BLaER1 treated with 17β-estradiol and CSF1 and Interleukin-3, amounts not matched to agents 10 nM and 100 nM (cell line): ENCODE measurements at regions not wholly inside any gene's neighbourhood (a gene's known extent, or its start where the extent isn't known, plus 50 kb on each side); places are given as distances from the start of the nearest gene placed in this dataset.

Source experiments
- H3K27ac ChIP-seq, 11 experiments: shearing (Covaris generic); formaldehyde crosslinking; 2 replicates each; pipeline ENCODE4 v1.8.1; 2022
- H3K27me3 ChIP-seq, 11 experiments: shearing (Covaris generic); formaldehyde crosslinking; 2 replicates each; pipeline ENCODE4 v1.8.1; 2022
- H3K36me3 ChIP-seq, 11 experiments: shearing (Covaris generic); formaldehyde crosslinking; 2 replicates each; pipeline ENCODE4 v1.8.1; 2022
- H3K4me1 ChIP-seq, 10 experiments: shearing (Covaris generic); formaldehyde crosslinking; 2 replicates each; pipeline ENCODE4 v1.8.1; 2022
- H3K4me2 ChIP-seq, 11 experiments: shearing (Covaris generic); formaldehyde crosslinking; 2 replicates each; pipeline ENCODE4 v1.8.1; 2022
- H3K4me3 ChIP-seq, 10 experiments: shearing (Covaris generic); formaldehyde crosslinking; 2 replicates each; pipeline ENCODE4 v1.8.1; 2022
- H3K9ac ChIP-seq, 11 experiments: shearing (Covaris generic); formaldehyde crosslinking; 2 replicates each; pipeline ENCODE4 v1.8.1; 2022
- H3K9me3 ChIP-seq, 11 experiments: shearing (Covaris generic); formaldehyde crosslinking; replicated peaks in 1 of 11; 2 replicates each; pipeline ENCODE4 v1.8.1; 2022
- H4K20me1 ChIP-seq, 11 experiments: shearing (Covaris generic); formaldehyde crosslinking; 2 replicates each; pipeline ENCODE4 v1.8.1; 2022
- Cebpa-rat ChIP-seq, 11 experiments: shearing (Covaris generic); IDR thresholded peaks; 2 replicates each; pipeline ENCODE4 v1.8.1; 2022

GRCh38 chrX:14476205-14476604 is 53.1 kb upstream of the GLRA2 start:
- no peak overlapping the region for H3K9ac ChIP-seq
- H3K9me3 ChIP-seq = peaks cover 0 to 7% (median 0%) of the 10 kb centered on the region in 11 experiments; a peak in 3 of 22 replicates
- H3K4me3 ChIP-seq = no peak overlapping the region
- no peaks in the 10 kb centered on the region for H3K36me3 ChIP-seq
- H3K27me3 ChIP-seq = peaks cover 85 to 100% (median 100%) of the 10 kb centered on the region in 11 experiments
- no peak overlapping the region for H3K27ac ChIP-seq
- H3K4me1 ChIP-seq = no peaks in the 10 kb centered on the region
- no peak for TF ChIP-seq Cebpa-rat (IDR thresholded peaks at IDR 0.05)
- H4K20me1 ChIP-seq = peaks cover 0 to 9% (median 0%) of the 10 kb centered on the region in 11 experiments; a peak in 2 of 22 replicates
- H3K4me2 ChIP-seq = no peak overlapping the region

- no peaks in the 10 kb centered on the region for H3K36me3 ChIP-seq
- no peak overlapping the region for H3K9ac ChIP-seq
- H3K4me3 ChIP-seq = no peak overlapping the region
- H3K4me1 ChIP-seq = no peaks in the 10 kb centered on the region
- H3K27ac ChIP-seq = no peak overlapping the region
- no peak overlapping the region for H3K4me2 ChIP-seq
- H3K9me3 ChIP-seq = peaks cover 0 to 4% (median 0%) of the 10 kb centered on the region in 11 experiments; a peak in 1 of 22 replicates
- peaks cover 0 to 7% (median 0%) of the 10 kb centered on the region in 11 experiments; a peak in 3 of 22 replicates for H4K20me1 ChIP-seq
- peaks cover 71 to 93% (median 86%) of the 10 kb centered on the region in 11 experiments for H3K27me3 ChIP-seq
- TF ChIP-seq Cebpa-rat (IDR thresholded peaks at IDR 0.05) = no peak
These were observed 79.6 kb upstream of the GLRA2 start for GRCh38 chrX:14449773-14450172.

GRCh38 chrX:14448406-14448805 is 80.9 kb upstream of the GLRA2 start:
- no peak overlapping the region for H3K27ac ChIP-seq
- TF ChIP-seq Cebpa-rat (IDR thresholded peaks at IDR 0.05) = no peak
- H3K9ac ChIP-seq = no peak overlapping the region
- no peaks in the 10 kb centered on the region for H3K4me1 ChIP-seq
- H4K20me1 ChIP-seq = peaks cover 0 to 7% (median 0%) of the 10 kb centered on the region in 11 experiments; a peak in 3 of 22 replicates
- no peaks in the 10 kb centered on the region for H3K9me3 ChIP-seq
- no peak overlapping the region for H3K4me3 ChIP-seq
- H3K4me2 ChIP-seq = no peak overlapping the region
- no peaks in the 10 kb centered on the region for H3K36me3 ChIP-seq
- peaks cover 80 to 97% (median 93%) of the 10 kb centered on the region in 11 experiments for H3K27me3 ChIP-seq

GRCh38 chrX:14440106-14440505 is 89.2 kb upstream of the GLRA2 start:
- Histone ChIP-seq H3K27me3 (peaks cover 83 to 99% (median 97%) of the 10 kb centered on the region in 11 experiments), H3K9ac (no peak overlapping the region), H4K20me1 (no peaks in the 10 kb centered on the region), H3K27ac (no peak overlapping the region), H3K36me3 (no peaks in the 10 kb centered on the region), H3K9me3 (peaks cover 0 to 8% (median 0%) of the 10 kb centered on the region in 11 experiments; a peak in 6 of 22 replicates), H3K4me3 (no peak overlapping the region), H3K4me2 (no peak overlapping the region), H3K4me1 (no peaks in the 10 kb centered on the region)
- no peak for TF ChIP-seq Cebpa-rat (IDR thresholded peaks at IDR 0.05)

GRCh38 chrX:14427614-14428013 is 101.7 kb upstream of the GLRA2 start:
- TF ChIP-seq Cebpa-rat (IDR thresholded peaks at IDR 0.05) = no peak
- Histone ChIP-seq H3K4me3 (no peak overlapping the region), H3K27me3 (peaks cover 92 to 100% (median 97%) of the 10 kb centered on the region in 11 experiments), H3K4me1 (no peaks in the 10 kb centered on the region), H3K4me2 (no peak overlapping the region), H3K9ac (no peak overlapping the region), H3K27ac (no peak overlapping the region), H3K9me3 (no peaks in the 10 kb centered on the region; a peak in 1 of 22 replicates), H3K36me3 (no peaks in the 10 kb centered on the region), H4K20me1 (no peaks in the 10 kb centered on the region; a peak in 1 of 22 replicates)

GRCh38 chrX:14420841-14421240 is 108.5 kb upstream of the GLRA2 start:
- Histone ChIP-seq H3K4me3 (no peak overlapping the region), H3K9ac (no peak overlapping the region), H3K4me1 (no peaks in the 10 kb centered on the region), H3K27me3 (peaks cover 66 to 93% (median 83%) of the 10 kb centered on the region in 11 experiments), H3K9me3 (no peaks in the 10 kb centered on the region; a peak in 1 of 22 replicates), H3K27ac (no peak overlapping the region), H3K4me2 (no peak overlapping the region), H3K36me3 (no peaks in the 10 kb centered on the region), H4K20me1 (no peaks in the 10 kb centered on the region)
- TF ChIP-seq Cebpa-rat (IDR thresholded peaks at IDR 0.05) = no peak

GRCh38 chrX:14412686-14413085 is 116.7 kb upstream of the GLRA2 start:
- Histone ChIP-seq H3K36me3 (no peaks in the 10 kb centered on the region), H4K20me1 (no peaks in the 10 kb centered on the region), H3K27ac (no peak overlapping the region), H3K4me1 (peaks cover 0 to 14% (median 0%) of the 10 kb centered on the region in 10 experiments; a peak in 2 of 20 replicates), H3K4me2 (no peak overlapping the region), H3K9ac (no peak overlapping the region), H3K4me3 (no peak overlapping the region), H3K9me3 (peaks cover 0 to 24% (median 6%) of the 10 kb centered on the region in 11 experiments; a peak in 11 of 22 replicates), H3K27me3 (peaks cover 60 to 93% (median 83%) of the 10 kb centered on the region in 11 experiments)
- TF ChIP-seq Cebpa-rat (IDR thresholded peaks at IDR 0.05) = no peak

GRCh38 chrX:14411326-14411725 is 118.0 kb upstream of the GLRA2 start:
- H3K4me3 ChIP-seq = no peak overlapping the region
- H3K4me1 ChIP-seq = peaks cover 0 to 14% (median 0%) of the 10 kb centered on the region in 10 experiments; a peak in 2 of 20 replicates
- H3K4me2 ChIP-seq = no peak overlapping the region
- H3K27ac ChIP-seq = no peak overlapping the region
- H4K20me1 ChIP-seq = no peaks in the 10 kb centered on the region
- H3K9me3 ChIP-seq = peaks cover 0 to 24% (median 6%) of the 10 kb centered on the region in 11 experiments; a peak in 11 of 22 replicates
- no peak overlapping the region for H3K9ac ChIP-seq
- H3K36me3 ChIP-seq = no peaks in the 10 kb centered on the region
- TF ChIP-seq Cebpa-rat (IDR thresholded peaks at IDR 0.05) = no peak
- peaks cover 64 to 99% (median 90%) of the 10 kb centered on the region in 11 experiments for H3K27me3 ChIP-seq

GRCh38 chrX:14409341-14409740 is 120.0 kb upstream of the GLRA2 start:
- no peaks in the 10 kb centered on the region for H3K36me3 ChIP-seq
- no peak for TF ChIP-seq Cebpa-rat (IDR thresholded peaks at IDR 0.05)
- H3K4me3 ChIP-seq = no peak overlapping the region
- H3K4me2 ChIP-seq = peak overlapping the region in 2 of 11 experiments; percentile 4 to 38; a peak in 2 of 22 replicates
- peaks cover 63 to 99% (median 90%) of the 10 kb centered on the region in 11 experiments for H3K27me3 ChIP-seq
- peaks cover 0 to 19% (median 6%) of the 10 kb centered on the region in 11 experiments; a peak in 11 of 22 replicates for H3K9me3 ChIP-seq
- peaks cover 0 to 14% (median 0%) of the 10 kb centered on the region in 10 experiments; a peak in 2 of 20 replicates for H3K4me1 ChIP-seq
- H3K9ac ChIP-seq = no peak overlapping the region
- no peak overlapping the region for H3K27ac ChIP-seq
- H4K20me1 ChIP-seq = no peaks in the 10 kb centered on the region

GRCh38 chrX:14406225-14406624 is 123.1 kb upstream of the GLRA2 start:
- Histone ChIP-seq H3K4me3 (no peak overlapping the region), H3K27ac (no peak overlapping the region), H3K4me1 (peaks cover 0 to 7% (median 0%) of the 10 kb centered on the region in 10 experiments; a peak in 1 of 20 replicates), H3K36me3 (no peaks in the 10 kb centered on the region), H3K4me2 (no peak overlapping the region), H3K9ac (no peak overlapping the region), H3K27me3 (peaks cover 46 to 81% (median 73%) of the 10 kb centered on the region in 11 experiments), H4K20me1 (no peaks in the 10 kb centered on the region), H3K9me3 (no peaks in the 10 kb centered on the region)
- TF ChIP-seq Cebpa-rat (IDR thresholded peaks at IDR 0.05) = no peak
